H1 (cell line): ENCODE measurements at regions not wholly inside any gene's neighbourhood (a gene's known extent, or its start where the extent isn't known, plus 50 kb on each side); places are given as distances from the start of the nearest gene placed in this dataset.

Experiments
- ASH2L ChIP-seq: fragments of 200-600, 300-600 bp; sonication (generic); IDR thresholded peaks from one replicate; pipeline ENCODE4 v1.7.1; 2017; ENCODE audit warnings: low read length
- KDM4A ChIP-seq: IDR thresholded peaks from one replicate; pipeline ENCODE4 v1.7.1; 2012; ENCODE audit warnings: low read depth, mild to moderate bottlenecking, moderate library complexity, low read length, inconsistent platforms; ENCODE audit not compliant: severe bottlenecking
- NRF1 ChIP-seq: IDR thresholded peaks from 2 replicates; pipeline ENCODE4 v1.6.1; 2011; ENCODE audit warnings: mild to moderate bottlenecking, low read depth, low read length, improper control_type of control experiment
- SIN3A ChIP-seq, 2 experiments: IDR thresholded peaks in 1 of 2; conservative IDR thresholded peaks in 1 of 2; 2 replicates each; pipeline ENCODE4 v1.6.1; 2011 to 2012; ENCODE audit warnings: low read length in 2 of 2, improper control_type of control experiment in 1 of 2, low read depth in 1 of 2, mild to moderate bottlenecking in 1 of 2
- SIX5 ChIP-seq: IDR thresholded peaks from 2 replicates; pipeline ENCODE4 v1.6.1; 2011; ENCODE audit warnings: mild to moderate bottlenecking, low read depth, low read length
- SP1 ChIP-seq: IDR thresholded peaks from 2 replicates; pipeline ENCODE4 v1.6.1; 2011; ENCODE audit warnings: low read depth, low read length
- YY1 ChIP-seq: IDR thresholded peaks from 2 replicates; pipeline ENCODE4 v1.6.1; 2011; ENCODE audit warnings: low read depth, mild to moderate bottlenecking, low read length
- TF ChIP-seq, protein P1 (sequence below): fragments of 300-600 bp; sonication (generic); IDR thresholded peaks from 2 replicates; pipeline ENCODE4 v1.7.1; 2012; ENCODE audit warnings: low read length, moderate library complexity, mild to moderate bottlenecking, inconsistent platforms; ENCODE audit not compliant: insufficient replicate concordance
- TF ChIP-seq, protein P2 (sequence below): IDR thresholded peaks from 2 replicates; pipeline ENCODE4 v1.6.1; 2012; ENCODE audit warnings: inconsistent platforms

DNA sequence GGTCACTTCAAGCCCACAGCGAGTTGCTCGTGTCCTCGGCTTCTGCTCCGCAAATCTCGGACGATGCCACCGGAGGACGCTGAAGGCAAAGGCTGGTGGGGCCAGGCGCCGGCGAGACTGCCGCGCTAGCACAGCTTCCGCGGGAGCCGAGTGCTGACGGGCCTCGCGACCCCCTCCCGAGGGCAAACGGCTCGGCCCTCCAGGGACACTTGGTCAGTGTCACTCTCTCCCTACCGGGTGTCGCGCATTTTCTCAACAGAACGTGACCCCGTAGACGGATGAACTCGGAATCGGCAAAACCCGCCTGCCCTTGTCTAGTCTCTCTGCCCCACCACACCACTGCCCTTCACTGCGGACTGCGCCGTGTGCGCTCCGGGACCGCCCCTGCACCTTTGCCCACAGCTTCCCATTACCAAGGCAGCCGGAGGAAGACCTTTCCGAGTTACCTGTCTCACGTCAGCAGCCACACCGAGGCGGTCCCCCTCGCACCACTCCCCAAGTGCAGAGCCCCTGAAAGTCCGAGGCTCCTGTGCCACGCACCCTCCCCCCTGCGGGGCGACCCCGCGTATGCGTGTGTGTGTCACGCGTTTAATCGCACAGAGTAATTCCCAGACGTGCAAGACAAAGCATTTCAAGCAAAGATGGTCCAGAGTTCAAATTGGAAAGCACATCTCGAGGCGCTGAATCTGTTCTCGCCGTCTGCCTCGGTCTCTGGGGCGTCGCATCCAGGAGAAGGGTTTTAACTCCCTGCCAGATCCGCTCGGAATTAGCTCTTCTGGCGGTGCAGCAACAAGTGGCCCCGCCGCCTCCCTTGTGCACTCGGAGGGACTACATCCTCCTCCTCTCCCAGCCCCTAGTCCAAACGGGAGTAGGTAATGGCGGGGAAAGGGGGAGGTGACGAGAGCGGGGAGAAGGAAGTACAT lies 245.0 kb upstream of the TOPAZ1 start (continued):
- TF ChIP-seq, protein P1, sequence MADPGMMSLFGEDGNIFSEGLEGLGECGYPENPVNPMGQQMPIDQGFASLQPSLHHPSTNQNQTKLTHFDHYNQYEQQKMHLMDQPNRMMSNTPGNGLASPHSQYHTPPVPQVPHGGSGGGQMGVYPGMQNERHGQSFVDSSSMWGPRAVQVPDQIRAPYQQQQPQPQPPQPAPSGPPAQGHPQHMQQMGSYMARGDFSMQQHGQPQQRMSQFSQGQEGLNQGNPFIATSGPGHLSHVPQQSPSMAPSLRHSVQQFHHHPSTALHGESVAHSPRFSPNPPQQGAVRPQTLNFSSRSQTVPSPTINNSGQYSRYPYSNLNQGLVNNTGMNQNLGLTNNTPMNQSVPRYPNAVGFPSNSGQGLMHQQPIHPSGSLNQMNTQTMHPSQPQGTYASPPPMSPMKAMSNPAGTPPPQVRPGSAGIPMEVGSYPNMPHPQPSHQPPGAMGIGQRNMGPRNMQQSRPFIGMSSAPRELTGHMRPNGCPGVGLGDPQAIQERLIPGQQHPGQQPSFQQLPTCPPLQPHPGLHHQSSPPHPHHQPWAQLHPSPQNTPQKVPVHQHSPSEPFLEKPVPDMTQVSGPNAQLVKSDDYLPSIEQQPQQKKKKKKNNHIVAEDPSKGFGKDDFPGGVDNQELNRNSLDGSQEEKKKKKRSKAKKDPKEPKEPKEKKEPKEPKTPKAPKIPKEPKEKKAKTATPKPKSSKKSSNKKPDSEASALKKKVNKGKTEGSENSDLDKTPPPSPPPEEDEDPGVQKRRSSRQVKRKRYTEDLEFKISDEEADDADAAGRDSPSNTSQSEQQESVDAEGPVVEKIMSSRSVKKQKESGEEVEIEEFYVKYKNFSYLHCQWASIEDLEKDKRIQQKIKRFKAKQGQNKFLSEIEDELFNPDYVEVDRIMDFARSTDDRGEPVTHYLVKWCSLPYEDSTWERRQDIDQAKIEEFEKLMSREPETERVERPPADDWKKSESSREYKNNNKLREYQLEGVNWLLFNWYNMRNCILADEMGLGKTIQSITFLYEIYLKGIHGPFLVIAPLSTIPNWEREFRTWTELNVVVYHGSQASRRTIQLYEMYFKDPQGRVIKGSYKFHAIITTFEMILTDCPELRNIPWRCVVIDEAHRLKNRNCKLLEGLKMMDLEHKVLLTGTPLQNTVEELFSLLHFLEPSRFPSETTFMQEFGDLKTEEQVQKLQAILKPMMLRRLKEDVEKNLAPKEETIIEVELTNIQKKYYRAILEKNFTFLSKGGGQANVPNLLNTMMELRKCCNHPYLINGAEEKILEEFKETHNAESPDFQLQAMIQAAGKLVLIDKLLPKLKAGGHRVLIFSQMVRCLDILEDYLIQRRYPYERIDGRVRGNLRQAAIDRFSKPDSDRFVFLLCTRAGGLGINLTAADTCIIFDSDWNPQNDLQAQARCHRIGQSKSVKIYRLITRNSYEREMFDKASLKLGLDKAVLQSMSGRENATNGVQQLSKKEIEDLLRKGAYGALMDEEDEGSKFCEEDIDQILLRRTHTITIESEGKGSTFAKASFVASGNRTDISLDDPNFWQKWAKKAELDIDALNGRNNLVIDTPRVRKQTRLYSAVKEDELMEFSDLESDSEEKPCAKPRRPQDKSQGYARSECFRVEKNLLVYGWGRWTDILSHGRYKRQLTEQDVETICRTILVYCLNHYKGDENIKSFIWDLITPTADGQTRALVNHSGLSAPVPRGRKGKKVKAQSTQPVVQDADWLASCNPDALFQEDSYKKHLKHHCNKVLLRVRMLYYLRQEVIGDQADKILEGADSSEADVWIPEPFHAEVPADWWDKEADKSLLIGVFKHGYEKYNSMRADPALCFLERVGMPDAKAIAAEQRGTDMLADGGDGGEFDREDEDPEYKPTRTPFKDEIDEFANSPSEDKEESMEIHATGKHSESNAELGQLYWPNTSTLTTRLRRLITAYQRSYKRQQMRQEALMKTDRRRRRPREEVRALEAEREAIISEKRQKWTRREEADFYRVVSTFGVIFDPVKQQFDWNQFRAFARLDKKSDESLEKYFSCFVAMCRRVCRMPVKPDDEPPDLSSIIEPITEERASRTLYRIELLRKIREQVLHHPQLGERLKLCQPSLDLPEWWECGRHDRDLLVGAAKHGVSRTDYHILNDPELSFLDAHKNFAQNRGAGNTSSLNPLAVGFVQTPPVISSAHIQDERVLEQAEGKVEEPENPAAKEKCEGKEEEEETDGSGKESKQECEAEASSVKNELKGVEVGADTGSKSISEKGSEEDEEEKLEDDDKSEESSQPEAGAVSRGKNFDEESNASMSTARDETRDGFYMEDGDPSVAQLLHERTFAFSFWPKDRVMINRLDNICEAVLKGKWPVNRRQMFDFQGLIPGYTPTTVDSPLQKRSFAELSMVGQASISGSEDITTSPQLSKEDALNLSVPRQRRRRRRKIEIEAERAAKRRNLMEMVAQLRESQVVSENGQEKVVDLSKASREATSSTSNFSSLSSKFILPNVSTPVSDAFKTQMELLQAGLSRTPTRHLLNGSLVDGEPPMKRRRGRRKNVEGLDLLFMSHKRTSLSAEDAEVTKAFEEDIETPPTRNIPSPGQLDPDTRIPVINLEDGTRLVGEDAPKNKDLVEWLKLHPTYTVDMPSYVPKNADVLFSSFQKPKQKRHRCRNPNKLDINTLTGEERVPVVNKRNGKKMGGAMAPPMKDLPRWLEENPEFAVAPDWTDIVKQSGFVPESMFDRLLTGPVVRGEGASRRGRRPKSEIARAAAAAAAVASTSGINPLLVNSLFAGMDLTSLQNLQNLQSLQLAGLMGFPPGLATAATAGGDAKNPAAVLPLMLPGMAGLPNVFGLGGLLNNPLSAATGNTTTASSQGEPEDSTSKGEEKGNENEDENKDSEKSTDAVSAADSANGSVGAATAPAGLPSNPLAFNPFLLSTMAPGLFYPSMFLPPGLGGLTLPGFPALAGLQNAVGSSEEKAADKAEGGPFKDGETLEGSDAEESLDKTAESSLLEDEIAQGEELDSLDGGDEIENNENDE: no peak
- TF ChIP-seq SIN3A (conservative IDR thresholded peaks at IDR 0.05 in 1 of 2, IDR thresholded peaks at IDR 0.05 in 1 of 2; ENCODE audit: low read depth in 1 of 2, low read length in 2 of 2) (0 out of 4 replicates have a peak, but pooled peaks of 1 of the 2 experiments have one; percentile 29), SP1 (no peak), YY1 (0 out of 2 replicates have a peak, but pooled peaks have one; percentile 43), SIX5 (no peak), NRF1 (no peak), KDM4A (peak; percentile 77), ASH2L (peak; percentile 8)
- TF ChIP-seq, protein P2, sequence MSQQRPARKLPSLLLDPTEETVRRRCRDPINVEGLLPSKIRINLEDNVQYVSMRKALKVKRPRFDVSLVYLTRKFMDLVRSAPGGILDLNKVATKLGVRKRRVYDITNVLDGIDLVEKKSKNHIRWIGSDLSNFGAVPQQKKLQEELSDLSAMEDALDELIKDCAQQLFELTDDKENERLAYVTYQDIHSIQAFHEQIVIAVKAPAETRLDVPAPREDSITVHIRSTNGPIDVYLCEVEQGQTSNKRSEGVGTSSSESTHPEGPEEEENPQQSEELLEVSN: 0 out of 2 replicates have a peak, but pooled peaks have one; percentile 8
